ENCODE measurements at regions not wholly inside any gene's neighbourhood (a gene's known extent, or its start where the extent isn't known, plus 50 kb on each side); places are given as distances from the start of the nearest gene placed in this dataset.

DNA sequence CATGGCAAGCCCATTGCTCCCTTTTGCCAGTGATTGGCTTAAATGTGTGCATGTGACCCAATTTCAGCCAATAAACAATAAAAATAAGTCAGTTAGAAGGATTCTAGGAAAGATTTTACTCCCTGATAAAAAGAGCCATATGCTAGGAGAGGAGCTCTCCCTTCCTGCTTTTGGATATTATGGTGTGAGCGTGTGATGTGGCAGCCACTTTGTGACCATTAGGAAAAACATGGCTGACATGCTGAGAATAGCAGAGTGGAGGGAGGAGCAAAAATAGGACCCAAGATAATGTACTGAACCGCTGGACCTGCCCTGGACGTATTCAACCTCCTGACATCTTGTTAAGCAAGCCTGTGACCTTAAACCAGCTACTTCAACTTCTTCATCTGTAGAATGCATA is 160.6 kb upstream of the MLN start:
- Mint-ChIP-seq H3K36me3 (ENCODE audit: insufficient read depth, unreplicated experiment) (no peaks in the 10 kb centered on the region), H3K4me3 (ENCODE audit: low read depth, unreplicated experiment) (no peak overlapping the region), H3K27ac (ENCODE audit: unreplicated experiment) (no peak overlapping the region), H3K27me3 (ENCODE audit: unreplicated experiment) (peaks cover 94% of the 10 kb centered on the region), H3K4me1 (ENCODE audit: low read depth, unreplicated experiment) (no peaks in the 10 kb centered on the region), H3K9me3 (ENCODE audit: low read depth, unreplicated experiment) (no peaks in the 10 kb centered on the region)
- TF ChIP-seq, protein P1, sequence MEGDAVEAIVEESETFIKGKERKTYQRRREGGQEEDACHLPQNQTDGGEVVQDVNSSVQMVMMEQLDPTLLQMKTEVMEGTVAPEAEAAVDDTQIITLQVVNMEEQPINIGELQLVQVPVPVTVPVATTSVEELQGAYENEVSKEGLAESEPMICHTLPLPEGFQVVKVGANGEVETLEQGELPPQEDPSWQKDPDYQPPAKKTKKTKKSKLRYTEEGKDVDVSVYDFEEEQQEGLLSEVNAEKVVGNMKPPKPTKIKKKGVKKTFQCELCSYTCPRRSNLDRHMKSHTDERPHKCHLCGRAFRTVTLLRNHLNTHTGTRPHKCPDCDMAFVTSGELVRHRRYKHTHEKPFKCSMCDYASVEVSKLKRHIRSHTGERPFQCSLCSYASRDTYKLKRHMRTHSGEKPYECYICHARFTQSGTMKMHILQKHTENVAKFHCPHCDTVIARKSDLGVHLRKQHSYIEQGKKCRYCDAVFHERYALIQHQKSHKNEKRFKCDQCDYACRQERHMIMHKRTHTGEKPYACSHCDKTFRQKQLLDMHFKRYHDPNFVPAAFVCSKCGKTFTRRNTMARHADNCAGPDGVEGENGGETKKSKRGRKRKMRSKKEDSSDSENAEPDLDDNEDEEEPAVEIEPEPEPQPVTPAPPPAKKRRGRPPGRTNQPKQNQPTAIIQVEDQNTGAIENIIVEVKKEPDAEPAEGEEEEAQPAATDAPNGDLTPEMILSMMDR (IDR thresholded peaks at IDR 0.05; ENCODE audit: unreplicated experiment) = no peak
- no peak for DNase-seq
- CTCF ChIA-PET = no interaction called here
- intact Hi-C loops (cut with micrococcal nuclease; ENCODE audit: unreplicated experiment) = no loop called here
- BruUV-seq (replicated peaks) = no TSS peak

DNA sequence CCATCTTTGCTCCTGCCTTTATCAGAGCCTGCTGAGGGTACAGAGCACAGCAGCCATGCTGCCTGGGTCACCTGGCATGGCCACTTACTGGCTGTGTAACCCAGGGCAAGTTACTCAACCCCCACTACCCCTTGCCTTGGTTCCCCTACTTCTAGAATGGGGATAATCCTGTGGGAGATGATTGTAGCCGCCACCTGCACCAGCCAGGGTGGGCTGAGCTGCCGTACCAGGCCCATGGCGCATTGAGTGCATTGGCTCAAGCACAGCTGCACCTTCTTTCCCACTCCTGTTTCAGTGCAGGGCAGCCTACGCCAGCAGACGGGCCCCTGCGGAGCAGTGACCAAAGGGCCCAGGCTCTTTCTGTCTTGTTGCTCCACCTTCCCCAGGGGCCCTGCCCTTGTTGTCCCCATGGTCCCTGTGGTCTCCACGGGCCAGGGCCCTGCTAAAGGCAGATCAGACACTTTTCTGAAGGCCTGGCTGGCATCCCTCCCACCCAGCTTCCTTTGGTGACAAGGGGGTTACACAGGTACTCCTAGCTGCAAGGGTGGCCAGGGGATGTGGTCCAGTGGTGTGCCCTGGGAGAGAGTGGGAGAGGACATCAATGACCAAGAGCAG is 159.4 kb upstream of the MLN start:
- H3K27me3 Mint-ChIP-seq (ENCODE audit: unreplicated experiment) = peaks cover 94% of the 10 kb centered on the region
- no peaks in the 10 kb centered on the region for H3K4me1 Mint-ChIP-seq (ENCODE audit: low read depth, unreplicated experiment)
- TF ChIP-seq, protein P1 (IDR thresholded peaks at IDR 0.05; ENCODE audit: unreplicated experiment) = no peak
- H3K4me3 Mint-ChIP-seq (ENCODE audit: low read depth, unreplicated experiment) = no peak overlapping the region
- intact Hi-C loops (cut with micrococcal nuclease; ENCODE audit: unreplicated experiment) = no loop called here
- no peaks in the 10 kb centered on the region for H3K36me3 Mint-ChIP-seq (ENCODE audit: insufficient read depth, unreplicated experiment)
- BruUV-seq (replicated peaks) = no TSS peak
- no peaks in the 10 kb centered on the region for H3K9me3 Mint-ChIP-seq (ENCODE audit: low read depth, unreplicated experiment)
- DNase-seq = no peak
- H3K27ac Mint-ChIP-seq (ENCODE audit: unreplicated experiment) = no peak overlapping the region
- CTCF ChIA-PET = no interaction called here

DNA sequence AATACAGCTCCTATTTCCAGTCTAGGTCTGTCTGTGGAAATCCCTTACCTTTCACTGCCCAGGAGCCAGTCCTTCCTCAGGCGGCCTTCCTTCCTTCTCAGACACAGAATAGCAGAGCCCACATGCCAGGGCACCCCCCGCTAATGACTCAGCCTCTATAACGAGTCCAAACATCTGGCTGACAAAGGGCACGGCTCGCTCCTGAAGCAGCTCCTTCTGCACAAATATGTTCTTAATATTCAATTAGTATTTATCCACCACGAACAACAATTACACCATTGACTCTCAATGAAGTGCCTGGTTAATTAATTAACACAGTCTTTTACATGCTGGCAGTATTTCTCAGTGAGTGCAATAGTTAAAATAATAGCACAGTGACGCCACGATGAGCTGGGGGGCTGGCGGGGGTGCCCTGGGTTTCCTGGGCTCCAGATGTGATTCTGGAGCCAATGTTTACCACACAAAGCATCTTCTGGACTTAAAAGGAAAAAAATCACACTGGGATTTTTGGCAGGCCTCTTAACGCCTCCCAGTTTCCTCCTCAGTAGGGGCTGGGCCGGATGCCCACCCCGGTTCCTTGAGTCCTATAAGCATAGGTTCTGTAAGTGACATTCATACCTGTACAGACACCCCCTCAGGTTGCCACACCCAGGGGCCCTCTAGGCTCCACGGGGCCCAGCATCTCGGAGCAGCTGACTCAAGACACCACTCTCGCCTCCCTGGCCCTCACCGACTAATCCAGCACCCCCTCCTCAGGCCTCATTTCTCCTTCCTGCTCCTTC is 158.6 kb upstream of the MLN start:
- Mint-ChIP-seq H3K27ac (ENCODE audit: unreplicated experiment) (no peak overlapping the region), H3K4me3 (ENCODE audit: low read depth, unreplicated experiment) (no peak overlapping the region), H3K9me3 (ENCODE audit: low read depth, unreplicated experiment) (no peaks in the 10 kb centered on the region), H3K27me3 (ENCODE audit: unreplicated experiment) (peaks cover 94% of the 10 kb centered on the region), H3K4me1 (ENCODE audit: low read depth, unreplicated experiment) (no peaks in the 10 kb centered on the region), H3K36me3 (ENCODE audit: insufficient read depth, unreplicated experiment) (no peaks in the 10 kb centered on the region)
- CTCF ChIA-PET = interaction anchor here (0.9 kb wide), 1 partner anchor 93 kb away, joined by 3 read pairs; no protein-coding TSS in a partner anchor
- intact Hi-C loops (cut with micrococcal nuclease; ENCODE audit: unreplicated experiment) = no loop called here
- no TSS peak for BruUV-seq (replicated peaks)
- no peak for DNase-seq
- TF ChIP-seq, protein P1 (IDR thresholded peaks at IDR 0.05; ENCODE audit: unreplicated experiment) = no peak

DNA sequence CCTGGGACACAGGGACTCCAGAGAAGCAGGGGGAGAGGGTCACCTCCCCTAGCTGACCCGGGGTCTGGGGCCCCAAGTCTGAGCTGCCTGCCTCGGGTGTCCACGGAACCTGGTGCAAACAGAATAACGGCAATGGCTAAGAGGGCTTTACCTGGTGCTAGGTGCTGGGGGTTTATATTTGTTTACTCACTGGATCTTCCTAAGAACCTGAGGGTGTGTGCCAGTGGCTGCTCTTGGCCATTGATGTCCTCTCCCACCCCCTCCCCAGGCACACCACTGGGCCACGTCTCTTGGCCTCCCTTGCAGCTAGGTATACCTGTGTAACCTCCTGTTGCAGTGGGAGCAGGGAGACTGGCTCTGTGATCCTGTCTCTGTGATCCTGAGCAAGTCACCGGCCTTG is 157.9 kb upstream of the MLN start:
- DNase-seq = no peak
- no peaks in the 10 kb centered on the region for H3K36me3 Mint-ChIP-seq (ENCODE audit: insufficient read depth, unreplicated experiment)
- H3K27ac Mint-ChIP-seq (ENCODE audit: unreplicated experiment) = no peak overlapping the region
- no TSS peak for BruUV-seq (replicated peaks)
- H3K27me3 Mint-ChIP-seq (ENCODE audit: unreplicated experiment) = peaks cover 94% of the 10 kb centered on the region
- CTCF ChIA-PET = interaction anchor here (0.6 to 0.9 kb wide), 2 partner anchors 63 to 94 kb away, joined by 3 read pairs; no protein-coding TSS in a partner anchor
- intact Hi-C loops (cut with micrococcal nuclease; ENCODE audit: unreplicated experiment) = no loop called here
- no peak overlapping the region for H3K4me3 Mint-ChIP-seq (ENCODE audit: low read depth, unreplicated experiment)
- H3K9me3 Mint-ChIP-seq (ENCODE audit: low read depth, unreplicated experiment) = no peaks in the 10 kb centered on the region
- H3K4me1 Mint-ChIP-seq (ENCODE audit: low read depth, unreplicated experiment) = no peaks in the 10 kb centered on the region
- TF ChIP-seq, protein P1 (IDR thresholded peaks at IDR 0.05; ENCODE audit: unreplicated experiment) = no peak

Measured in Calu3 (cell line).